HFFc6 (cell line): ENCODE measurements at regions not wholly inside any gene's neighbourhood (a gene's known extent, or its start where the extent isn't known, plus 50 kb on each side); places are given as distances from the start of the nearest gene placed in this dataset.

Source experiments
- DNase-seq: peaks from one replicate; pipeline ENCODE4 v3.0.0-alpha.2; 2018
- H3K27ac Mint-ChIP-seq: 2 replicates; pipeline ENCODE4 v1.8.0; 2020; ENCODE audit warnings: mild to moderate bottlenecking, mixed read lengths
- H3K27me3 Mint-ChIP-seq: 2 replicates; pipeline ENCODE4 v1.8.0; 2021; ENCODE audit warnings: mild to moderate bottlenecking, moderate library complexity, mixed read lengths; ENCODE audit not compliant: insufficient read depth
- H3K36me3 Mint-ChIP-seq: 2 replicates; pipeline ENCODE4 v1.8.0; 2021; ENCODE audit warnings: low read depth, mixed read lengths
- H3K4me1 Mint-ChIP-seq: 2 replicates; pipeline ENCODE4 v1.8.0; 2020; ENCODE audit warnings: low read depth, mixed read lengths
- H3K4me3 Mint-ChIP-seq: 2 replicates; pipeline ENCODE4 v1.8.0; 2020; ENCODE audit warnings: mild to moderate bottlenecking, moderate library complexity, mixed read lengths
- H3K9me3 Mint-ChIP-seq: 2 replicates; pipeline ENCODE4 v1.8.0; 2020; ENCODE audit warnings: mild to moderate bottlenecking, mixed read lengths
- TF ChIP-seq, protein P1 (sequence below): fragments of 200-600 bp; sonication (generic); IDR thresholded peaks from 2 replicates; pipeline ENCODE4 v1.5.0; 2021; ENCODE audit warnings: antibody characterized with exemption, mild to moderate bottlenecking

GRCh38 chr11:32221476-32222032 is 130.7 kb downstream of the RCN1 start:
- no peaks in the 10 kb centered on the region for H3K9me3 Mint-ChIP-seq
- no peaks in the 10 kb centered on the region for H3K36me3 Mint-ChIP-seq
- H3K4me3 Mint-ChIP-seq = no peak overlapping the region
- no peak overlapping the region for H3K27ac Mint-ChIP-seq
- no peaks in the 10 kb centered on the region; the same call in 1 of the 2 replicates for H3K4me1 Mint-ChIP-seq
- DNase-seq = no peak
- TF ChIP-seq, protein P1, sequence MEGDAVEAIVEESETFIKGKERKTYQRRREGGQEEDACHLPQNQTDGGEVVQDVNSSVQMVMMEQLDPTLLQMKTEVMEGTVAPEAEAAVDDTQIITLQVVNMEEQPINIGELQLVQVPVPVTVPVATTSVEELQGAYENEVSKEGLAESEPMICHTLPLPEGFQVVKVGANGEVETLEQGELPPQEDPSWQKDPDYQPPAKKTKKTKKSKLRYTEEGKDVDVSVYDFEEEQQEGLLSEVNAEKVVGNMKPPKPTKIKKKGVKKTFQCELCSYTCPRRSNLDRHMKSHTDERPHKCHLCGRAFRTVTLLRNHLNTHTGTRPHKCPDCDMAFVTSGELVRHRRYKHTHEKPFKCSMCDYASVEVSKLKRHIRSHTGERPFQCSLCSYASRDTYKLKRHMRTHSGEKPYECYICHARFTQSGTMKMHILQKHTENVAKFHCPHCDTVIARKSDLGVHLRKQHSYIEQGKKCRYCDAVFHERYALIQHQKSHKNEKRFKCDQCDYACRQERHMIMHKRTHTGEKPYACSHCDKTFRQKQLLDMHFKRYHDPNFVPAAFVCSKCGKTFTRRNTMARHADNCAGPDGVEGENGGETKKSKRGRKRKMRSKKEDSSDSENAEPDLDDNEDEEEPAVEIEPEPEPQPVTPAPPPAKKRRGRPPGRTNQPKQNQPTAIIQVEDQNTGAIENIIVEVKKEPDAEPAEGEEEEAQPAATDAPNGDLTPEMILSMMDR = no peak
- peaks cover 45% of the 10 kb centered on the region for H3K27me3 Mint-ChIP-seq

DNA sequence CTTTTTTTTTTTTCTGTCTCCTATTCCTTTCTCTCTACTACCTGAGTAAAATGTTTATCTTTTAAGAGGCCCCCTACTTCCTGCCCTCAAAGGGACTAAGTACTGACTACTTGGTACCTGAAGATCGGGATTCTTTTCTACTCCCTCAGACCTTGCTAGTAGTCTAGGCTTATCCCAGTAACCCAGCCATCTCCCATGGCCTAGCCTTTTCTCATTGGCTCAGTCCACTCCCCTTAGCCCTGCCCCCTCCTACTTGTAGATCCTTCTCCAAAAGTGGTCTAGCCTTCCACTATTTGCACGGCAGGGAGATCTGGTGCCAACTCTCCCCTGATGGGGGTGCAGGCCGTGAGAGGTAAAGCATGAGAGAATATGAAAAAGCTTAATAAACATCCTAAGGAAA is 133.7 kb downstream of the RCN1 start:
- no peak overlapping the region for H3K4me3 Mint-ChIP-seq
- H3K4me1 Mint-ChIP-seq = peaks cover 4% of the 10 kb centered on the region; the same call in 1 of the 2 replicates
- H3K27me3 Mint-ChIP-seq = peaks cover 41% of the 10 kb centered on the region
- no peak for DNase-seq
- no peaks in the 10 kb centered on the region for H3K36me3 Mint-ChIP-seq
- no peaks in the 10 kb centered on the region for H3K9me3 Mint-ChIP-seq
- TF ChIP-seq, protein P1 = no peak
- no peak overlapping the region for H3K27ac Mint-ChIP-seq

- Mint-ChIP-seq H3K27me3 (peaks cover 41% of the 10 kb centered on the region), H3K27ac (no peak overlapping the region), H3K4me1 (peaks cover 4% of the 10 kb centered on the region; the same call in 1 of the 2 replicates), H3K4me3 (no peak overlapping the region), H3K36me3 (no peaks in the 10 kb centered on the region), H3K9me3 (no peaks in the 10 kb centered on the region)
- DNase-seq = no peak
- TF ChIP-seq, protein P1 = no peak
These were observed 134.9 kb downstream of the RCN1 start for GRCh38 chr11:32225571-32226285.

DNA sequence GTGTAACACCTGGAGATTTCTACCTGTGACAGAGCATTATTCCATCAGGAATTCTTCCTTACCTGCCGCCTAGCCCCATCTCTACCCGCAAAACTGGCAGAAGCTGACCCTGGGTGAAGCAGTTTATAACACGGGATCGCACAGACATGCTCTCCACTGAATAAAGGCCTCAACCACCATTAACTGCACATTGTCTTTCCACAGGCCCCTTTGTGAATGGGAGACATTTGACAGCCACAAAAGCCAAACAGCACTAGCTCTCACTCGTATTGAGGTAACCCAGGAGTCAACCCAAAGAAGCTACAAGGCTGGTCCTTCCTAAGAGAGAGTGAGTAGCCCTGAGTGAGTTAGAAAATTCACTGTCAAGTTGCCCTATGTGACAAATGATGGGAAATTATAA is 135.6 kb downstream of the RCN1 start:
- TF ChIP-seq, protein P1 = no peak
- Mint-ChIP-seq H3K4me1 (peaks cover 4% of the 10 kb centered on the region; the same call in 1 of the 2 replicates), H3K36me3 (no peaks in the 10 kb centered on the region), H3K9me3 (no peaks in the 10 kb centered on the region), H3K27ac (no peak overlapping the region), H3K27me3 (peaks cover 34% of the 10 kb centered on the region), H3K4me3 (no peak overlapping the region)
- DNase-seq = no peak

DNA sequence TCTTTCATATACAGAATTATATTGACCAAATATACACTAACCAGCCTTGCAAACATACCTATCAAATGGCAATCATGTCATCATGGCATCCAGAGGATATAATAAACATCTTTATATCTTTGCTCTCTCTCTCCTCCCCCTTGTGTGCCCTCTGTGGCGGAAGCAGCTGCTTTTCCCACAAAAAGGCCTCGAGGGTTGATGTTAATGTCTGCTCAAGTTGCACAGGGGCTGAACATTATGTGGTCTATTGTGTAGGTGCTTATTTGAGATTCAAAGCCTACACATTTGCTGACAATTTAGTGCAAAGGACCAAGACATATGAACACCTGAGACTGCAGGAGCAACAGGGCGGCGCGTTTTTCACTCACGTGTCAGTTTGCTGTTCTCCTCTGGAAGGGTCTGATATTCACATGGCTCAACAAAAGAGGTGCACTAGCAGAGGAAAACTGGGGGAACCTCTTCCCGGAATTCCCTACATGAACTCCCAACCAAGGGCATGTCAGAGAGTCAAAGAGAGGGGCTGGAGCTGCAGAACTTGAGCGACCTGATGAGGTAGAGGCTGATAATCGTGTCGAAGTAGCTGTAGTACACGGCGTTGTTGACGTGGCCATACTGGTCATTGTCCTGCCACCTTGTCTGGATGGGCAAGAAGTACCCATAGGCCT is 138.8 kb downstream of the RCN1 start:
- H3K27ac Mint-ChIP-seq = no peak overlapping the region
- TF ChIP-seq, protein P1 = no peak
- DNase-seq = no peak
- no peak overlapping the region for H3K4me3 Mint-ChIP-seq
- H3K27me3 Mint-ChIP-seq = peaks cover 16% of the 10 kb centered on the region
- no peaks in the 10 kb centered on the region for H3K9me3 Mint-ChIP-seq
- H3K4me1 Mint-ChIP-seq = peaks cover 4% of the 10 kb centered on the region; the same call in 1 of the 2 replicates
- H3K36me3 Mint-ChIP-seq = no peaks in the 10 kb centered on the region
